ENCODE measurements at regions not wholly inside any gene's neighbourhood (a gene's known extent, or its start where the extent isn't known, plus 50 kb on each side); places are given as distances from the start of the nearest gene placed in this dataset.

GRCh38 chr3:106341586-106342162, 472.9 kb upstream of the CBLB start (continued):
- TF ChIP-seq MAX (IDR thresholded peaks at IDR 0.05) (no peak), FOXA2 (IDR thresholded peaks at IDR 0.05) (no peak), RAD21 (IDR thresholded peaks at IDR 0.05) (no peak), SP1 (IDR thresholded peaks at IDR 0.05) (no peak), ZBTB33 (IDR thresholded peaks at IDR 0.05) (no peak), FOXA1 (IDR thresholded peaks at IDR 0.05) (no peak), JUND (IDR thresholded peaks at IDR 0.05) (no peak), GABPA (IDR thresholded peaks at IDR 0.05 in 1 of 2, conservative IDR thresholded peaks at IDR 0.05 in 1 of 2) (no peak)

- Histone ChIP-seq H3K4me1 (ENCODE audit: control insufficient read depth in 4 of 4, insufficient read depth in 4 of 4, low read length in 3 of 4) (no peaks in the 10 kb centered on the region), H3K27me3 (ENCODE audit: control insufficient read depth in 4 of 4, insufficient read depth in 4 of 4, low read length in 3 of 4) (no peaks in the 10 kb centered on the region), H3K9ac (ENCODE audit: low read depth in 1 of 2, low read length in 2 of 2) (no peak overlapping the region), H3K36me3 (ENCODE audit: control insufficient read depth in 4 of 4, insufficient read depth in 3 of 4, low read depth in 1 of 4, low read length in 3 of 4) (no peaks in the 10 kb centered on the region), H3K9me3 (ENCODE audit: control insufficient read depth in 4 of 4, low read length in 3 of 4) (no peaks in the 10 kb centered on the region), H3K27ac (ENCODE audit: low read depth in 1 of 2, low read length in 2 of 2) (no peak overlapping the region), H3K4me3 (ENCODE audit: low read depth in 1 of 3, low read length in 3 of 3) (no peak overlapping the region)
- WGBS, result 86% methylated on average over 2 of the region's 2 CpGs
- TF ChIP-seq GABPA (IDR thresholded peaks at IDR 0.05 in 1 of 2, conservative IDR thresholded peaks at IDR 0.05 in 1 of 2), result no peak
- no peak for DNase-seq (ENCODE audit: low spot score)
Measured at GRCh38 chr3:106342386-106342785, 473.6 kb upstream of the CBLB start.

- Histone ChIP-seq H3K4me3 (ENCODE audit: low read depth in 1 of 3, low read length in 3 of 3) (no peak overlapping the region), H3K36me3 (ENCODE audit: control insufficient read depth in 4 of 4, insufficient read depth in 3 of 4, low read depth in 1 of 4, low read length in 3 of 4) (no peaks in the 10 kb centered on the region), H3K27ac (ENCODE audit: low read depth in 1 of 2, low read length in 2 of 2) (no peak overlapping the region), H3K9me3 (ENCODE audit: control insufficient read depth in 4 of 4, low read length in 3 of 4) (no peaks in the 10 kb centered on the region), H3K9ac (ENCODE audit: low read depth in 1 of 2, low read length in 2 of 2) (no peak overlapping the region), H3K4me1 (ENCODE audit: control insufficient read depth in 4 of 4, insufficient read depth in 4 of 4, low read length in 3 of 4) (no peaks in the 10 kb centered on the region), H3K27me3 (ENCODE audit: control insufficient read depth in 4 of 4, insufficient read depth in 4 of 4, low read length in 3 of 4) (no peaks in the 10 kb centered on the region)
- no peak for DNase-seq (ENCODE audit: low spot score)
- TF ChIP-seq HNF4A (conservative IDR thresholded peaks at IDR 0.05) (no peak), CTCF (IDR thresholded peaks at IDR 0.05; ENCODE audit: low read depth, low read length, missing input control) (no peak), EGR1 (IDR thresholded peaks at IDR 0.05; ENCODE audit: low read depth in 2 of 2) (no peak), FOXA1 (IDR thresholded peaks at IDR 0.05) (no peak), ZBTB33 (IDR thresholded peaks at IDR 0.05) (no peak), HNF4G (IDR thresholded peaks at IDR 0.05) (no peak), TAF1 (conservative IDR thresholded peaks at IDR 0.05) (no peak), REST (IDR thresholded peaks at IDR 0.05) (no peak)
Measured at GRCh38 chr3:106343811-106344210, 475.0 kb upstream of the CBLB start.

All from liver (tissue), 8 donors.